ENCODE measurements at regions not wholly inside any gene's neighbourhood (a gene's known extent, or its start where the extent isn't known, plus 50 kb on each side); places are given as distances from the start of the nearest gene placed in this dataset.

DNA sequence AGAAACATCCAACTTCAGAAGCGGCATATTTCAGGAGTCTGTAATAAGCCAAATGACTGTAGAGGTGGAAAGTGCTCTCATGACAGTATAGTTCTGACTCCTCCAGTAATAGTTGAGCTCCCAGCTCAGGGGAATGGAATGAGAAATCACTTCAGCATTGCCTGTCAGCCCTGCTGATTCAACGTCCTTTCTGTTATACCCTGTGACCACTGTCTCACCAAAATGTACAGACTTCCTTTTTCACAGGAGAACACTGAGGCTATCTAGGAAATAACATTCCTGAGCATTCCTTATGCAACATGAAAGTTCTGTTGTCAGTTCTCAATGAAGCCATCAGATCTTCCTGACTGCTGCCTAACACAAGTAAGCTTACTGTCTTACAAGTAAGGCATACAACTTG is 284.5 kb upstream of the MME start:
- Histone ChIP-seq H3K9me3 (no peaks in the 10 kb centered on the region), H3K4me3 (ENCODE audit: low read depth, low read length) (no peak overlapping the region), H3K27me3 (replicated peaks; ENCODE audit: control insufficient read depth, insufficient read depth, low read length) (no peaks in the 10 kb centered on the region), H3K36me3 (ENCODE audit: control insufficient read depth, insufficient read depth, low read length) (no peaks in the 10 kb centered on the region), H3K4me1 (no peaks in the 10 kb centered on the region)
- intact Hi-C loops (cut with micrococcal nuclease; ENCODE audit: unreplicated experiment) = no loop called here
- CTCF ChIA-PET = no interaction called here
- POLR2A ChIA-PET = no interaction called here
- no peak for DNase-seq
- H3K4me1 Mint-ChIP-seq (ENCODE audit: low read depth, unreplicated experiment) = no peaks in the 10 kb centered on the region
- no peaks in the 10 kb centered on the region for H3K36me3 Mint-ChIP-seq (ENCODE audit: insufficient read depth, unreplicated experiment)
- BruUV-seq (replicated peaks) = no TSS peak
- H3K27ac Mint-ChIP-seq (ENCODE audit: unreplicated experiment) = no peak overlapping the region
- H3K4me3 Mint-ChIP-seq (ENCODE audit: unreplicated experiment) = no peak overlapping the region
- H3K27me3 Mint-ChIP-seq (ENCODE audit: insufficient read depth, unreplicated experiment) = no peaks in the 10 kb centered on the region
- TF ChIP-seq, protein P1, sequence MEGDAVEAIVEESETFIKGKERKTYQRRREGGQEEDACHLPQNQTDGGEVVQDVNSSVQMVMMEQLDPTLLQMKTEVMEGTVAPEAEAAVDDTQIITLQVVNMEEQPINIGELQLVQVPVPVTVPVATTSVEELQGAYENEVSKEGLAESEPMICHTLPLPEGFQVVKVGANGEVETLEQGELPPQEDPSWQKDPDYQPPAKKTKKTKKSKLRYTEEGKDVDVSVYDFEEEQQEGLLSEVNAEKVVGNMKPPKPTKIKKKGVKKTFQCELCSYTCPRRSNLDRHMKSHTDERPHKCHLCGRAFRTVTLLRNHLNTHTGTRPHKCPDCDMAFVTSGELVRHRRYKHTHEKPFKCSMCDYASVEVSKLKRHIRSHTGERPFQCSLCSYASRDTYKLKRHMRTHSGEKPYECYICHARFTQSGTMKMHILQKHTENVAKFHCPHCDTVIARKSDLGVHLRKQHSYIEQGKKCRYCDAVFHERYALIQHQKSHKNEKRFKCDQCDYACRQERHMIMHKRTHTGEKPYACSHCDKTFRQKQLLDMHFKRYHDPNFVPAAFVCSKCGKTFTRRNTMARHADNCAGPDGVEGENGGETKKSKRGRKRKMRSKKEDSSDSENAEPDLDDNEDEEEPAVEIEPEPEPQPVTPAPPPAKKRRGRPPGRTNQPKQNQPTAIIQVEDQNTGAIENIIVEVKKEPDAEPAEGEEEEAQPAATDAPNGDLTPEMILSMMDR (IDR thresholded peaks at IDR 0.05; ENCODE audit: insufficient read depth in 1 of 2, low read depth in 1 of 2, low read length in 1 of 2, severe bottlenecking in 1 of 2, unreplicated experiment in 1 of 2) = no peak
- H3K9me3 Mint-ChIP-seq (ENCODE audit: unreplicated experiment) = no peaks in the 10 kb centered on the region

DNA sequence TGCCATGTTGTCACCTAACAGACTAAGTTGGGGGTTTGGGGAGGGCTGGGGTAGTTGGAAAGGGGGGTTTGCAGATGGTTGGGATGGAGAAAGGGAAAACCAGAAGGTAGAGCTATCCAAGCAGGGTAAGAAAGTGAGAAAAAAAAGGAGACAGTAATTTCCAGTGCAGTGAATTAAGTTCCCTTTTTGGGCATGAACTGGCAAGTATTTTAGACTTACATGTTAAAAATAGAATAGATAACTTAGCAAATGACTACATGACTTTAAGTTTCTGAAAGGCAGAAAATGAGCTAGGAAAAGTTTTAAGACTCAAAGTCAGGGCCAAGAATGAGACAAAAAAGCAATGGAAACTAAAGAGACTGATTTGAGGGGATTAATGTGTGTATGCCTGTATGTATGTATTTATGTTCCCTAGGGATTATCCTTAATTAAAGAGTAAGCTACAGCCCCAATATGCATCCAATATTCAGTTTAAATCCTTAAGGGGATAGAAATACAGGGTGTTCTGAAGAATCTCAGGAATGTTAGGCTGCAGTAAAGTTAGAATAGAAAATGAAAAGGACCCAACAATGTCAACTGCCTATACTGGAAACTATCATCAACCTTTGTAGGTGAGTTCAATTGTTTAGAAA is 285.2 kb upstream of the MME start:
- ChIA-PET CTCF (no interaction called here), POLR2A (no interaction called here)
- Mint-ChIP-seq H3K4me3 (ENCODE audit: unreplicated experiment) (no peak overlapping the region), H3K4me1 (ENCODE audit: low read depth, unreplicated experiment) (no peaks in the 10 kb centered on the region), H3K27me3 (ENCODE audit: insufficient read depth, unreplicated experiment) (no peaks in the 10 kb centered on the region), H3K9me3 (ENCODE audit: unreplicated experiment) (no peaks in the 10 kb centered on the region), H3K27ac (ENCODE audit: unreplicated experiment) (no peak overlapping the region), H3K36me3 (ENCODE audit: insufficient read depth, unreplicated experiment) (no peaks in the 10 kb centered on the region)
- TF ChIP-seq, protein P1 (IDR thresholded peaks at IDR 0.05; ENCODE audit: insufficient read depth in 1 of 2, low read depth in 1 of 2, low read length in 1 of 2, severe bottlenecking in 1 of 2, unreplicated experiment in 1 of 2) = no peak
- Histone ChIP-seq H3K9me3 (no peaks in the 10 kb centered on the region), H3K36me3 (ENCODE audit: control insufficient read depth, insufficient read depth, low read length) (no peaks in the 10 kb centered on the region), H3K27me3 (replicated peaks; ENCODE audit: control insufficient read depth, insufficient read depth, low read length) (no peaks in the 10 kb centered on the region), H3K4me1 (no peaks in the 10 kb centered on the region), H3K4me3 (ENCODE audit: low read depth, low read length) (no peak overlapping the region)
- no peak for DNase-seq
- intact Hi-C loops (cut with micrococcal nuclease; ENCODE audit: unreplicated experiment) = no loop called here
- no TSS peak for BruUV-seq (replicated peaks)

GRCh38 chr3:154794391-154794790 is 285.7 kb upstream of the MME start:
- H3K27me3 Mint-ChIP-seq (ENCODE audit: insufficient read depth, unreplicated experiment) = no peaks in the 10 kb centered on the region
- intact Hi-C loops (cut with micrococcal nuclease; ENCODE audit: unreplicated experiment) = no loop called here
- H3K36me3 ChIP-seq (ENCODE audit: control insufficient read depth, insufficient read depth, low read length) = no peaks in the 10 kb centered on the region
- H3K4me3 ChIP-seq (ENCODE audit: low read depth, low read length) = no peak overlapping the region
- H3K27me3 ChIP-seq (replicated peaks; ENCODE audit: control insufficient read depth, insufficient read depth, low read length) = no peaks in the 10 kb centered on the region
- no peaks in the 10 kb centered on the region for H3K9me3 ChIP-seq
- no peak for DNase-seq
- H3K4me1 ChIP-seq = no peaks in the 10 kb centered on the region
- no peaks in the 10 kb centered on the region for H3K9me3 Mint-ChIP-seq (ENCODE audit: unreplicated experiment)
- H3K4me1 Mint-ChIP-seq (ENCODE audit: low read depth, unreplicated experiment) = no peaks in the 10 kb centered on the region
- no TSS peak for BruUV-seq (replicated peaks)
- H3K36me3 Mint-ChIP-seq (ENCODE audit: insufficient read depth, unreplicated experiment) = no peaks in the 10 kb centered on the region
- no peak overlapping the region for H3K27ac Mint-ChIP-seq (ENCODE audit: unreplicated experiment)
- no peak overlapping the region for H3K4me3 Mint-ChIP-seq (ENCODE audit: unreplicated experiment)
- ChIA-PET CTCF (no interaction called here), POLR2A (no interaction called here)
- TF ChIP-seq, protein P1 (IDR thresholded peaks at IDR 0.05; ENCODE audit: insufficient read depth in 1 of 2, low read depth in 1 of 2, low read length in 1 of 2, severe bottlenecking in 1 of 2, unreplicated experiment in 1 of 2) = no peak
